ENCODE measurements at regions not wholly inside any gene's neighbourhood (a gene's known extent, or its start where the extent isn't known, plus 50 kb on each side); places are given as distances from the start of the nearest gene placed in this dataset.
A peak's percentile ranks its signal among the peaks of the same experiment; 100 is the strongest.

- DNase-seq (ENCODE audit: extremely low spot score in 2 of 2), result no peak
- Histone ChIP-seq H3K4me3 (no peak overlapping the region), H3K36me3 (no peaks in the 10 kb centered on the region), H3K9me3 (no peaks in the 10 kb centered on the region), H3K4me1 (no peaks in the 10 kb centered on the region), H3K27me3 (no peaks in the 10 kb centered on the region), H3K27ac (no peak overlapping the region)
- TF ChIP-seq POLR2AphosphoS5 (IDR thresholded peaks at IDR 0.05; ENCODE audit: insufficient read depth in 1 of 2, low read depth in 1 of 2) (no peak), CTCF (IDR thresholded peaks at IDR 0.05) (no peak), POLR2A (IDR thresholded peaks at IDR 0.05) (no peak)
- intact Hi-C loops (cut with DNase I), result loop anchor here (5.0 kb wide), 1 partner anchor 391 kb away; no protein-coding TSS in a partner anchor
Measured at GRCh38 chr14:61847861-61848260, 85.6 kb downstream of the SNAPC1 start.

GRCh38 chr14:61854898-61855297, 92.7 kb downstream of the SNAPC1 start:
- no peak for DNase-seq (ENCODE audit: extremely low spot score in 2 of 2)
- intact Hi-C loops (cut with DNase I), result no loop called here

GRCh38 chr14:61860294-61860918, 98.2 kb downstream of the SNAPC1 start:
- intact Hi-C loops (cut with DNase I), result no loop called here
- Histone ChIP-seq H3K4me3 (no peak overlapping the region), H3K9me3 (no peaks in the 10 kb centered on the region)

More at GRCh38 chr14:61854898-61855297, 92.7 kb downstream of the SNAPC1 start:
- Histone ChIP-seq H3K4me1 (no peaks in the 10 kb centered on the region), H3K4me3 (no peak overlapping the region), H3K36me3 (no peaks in the 10 kb centered on the region), H3K27ac (no peak overlapping the region), H3K9me3 (no peaks in the 10 kb centered on the region), H3K27me3 (no peaks in the 10 kb centered on the region)
- TF ChIP-seq POLR2A (IDR thresholded peaks at IDR 0.05), result no peak
- no peak for TF ChIP-seq POLR2AphosphoS5 (IDR thresholded peaks at IDR 0.05; ENCODE audit: insufficient read depth in 1 of 2, low read depth in 1 of 2)
- no peak for TF ChIP-seq CTCF (IDR thresholded peaks at IDR 0.05)

GRCh38 chr14:61861320-61861865, 99.2 kb downstream of the SNAPC1 start:
- TF ChIP-seq POLR2A (IDR thresholded peaks at IDR 0.05) (no peak), POLR2AphosphoS5 (IDR thresholded peaks at IDR 0.05; ENCODE audit: insufficient read depth in 1 of 2, low read depth in 1 of 2) (no peak), CTCF (IDR thresholded peaks at IDR 0.05) (no peak)
- intact Hi-C loops (cut with DNase I), result no loop called here
- DNase-seq (ENCODE audit: extremely low spot score in 2 of 2), result no peak

More at GRCh38 chr14:61860294-61860918, 98.2 kb downstream of the SNAPC1 start:
- no peaks in the 10 kb centered on the region for H3K27me3 ChIP-seq
- no peaks in the 10 kb centered on the region for H3K4me1 ChIP-seq
- no peak for DNase-seq (ENCODE audit: extremely low spot score in 2 of 2)
- no peaks in the 10 kb centered on the region for H3K36me3 ChIP-seq
- TF ChIP-seq POLR2AphosphoS5 (IDR thresholded peaks at IDR 0.05; ENCODE audit: insufficient read depth in 1 of 2, low read depth in 1 of 2) (no peak), CTCF (IDR thresholded peaks at IDR 0.05) (peak in 2 of 3 experiments; percentile 28 to 43)
- no peak overlapping the region for H3K27ac ChIP-seq

GRCh38 chr14:61864329-61864898, 102.2 kb downstream of the SNAPC1 start:
- no peaks in the 10 kb centered on the region for H3K9me3 ChIP-seq
- H3K4me1 ChIP-seq, result no peaks in the 10 kb centered on the region
- no peak for DNase-seq (ENCODE audit: extremely low spot score in 2 of 2)
- no peak overlapping the region for H3K27ac ChIP-seq
- no peak for TF ChIP-seq POLR2A (IDR thresholded peaks at IDR 0.05)
- no peak for TF ChIP-seq POLR2AphosphoS5 (IDR thresholded peaks at IDR 0.05; ENCODE audit: insufficient read depth in 1 of 2, low read depth in 1 of 2)
- no peak for TF ChIP-seq CTCF (IDR thresholded peaks at IDR 0.05)
- no peaks in the 10 kb centered on the region for H3K27me3 ChIP-seq
- no peaks in the 10 kb centered on the region for H3K36me3 ChIP-seq
- intact Hi-C loops (cut with DNase I), result no loop called here
- no peak overlapping the region for H3K4me3 ChIP-seq

More at GRCh38 chr14:61861320-61861865, 99.2 kb downstream of the SNAPC1 start:
- H3K4me1 ChIP-seq, result no peaks in the 10 kb centered on the region
- H3K27me3 ChIP-seq, result no peaks in the 10 kb centered on the region
- no peak overlapping the region for H3K4me3 ChIP-seq
- H3K36me3 ChIP-seq, result no peaks in the 10 kb centered on the region
- no peaks in the 10 kb centered on the region for H3K9me3 ChIP-seq
- no peak overlapping the region for H3K27ac ChIP-seq

Data from vagina (tissue), 2 donors.